ENCODE measurements at regions not wholly inside any gene's neighbourhood (a gene's known extent, or its start where the extent isn't known, plus 50 kb on each side); places are given as distances from the start of the nearest gene placed in this dataset.

GRCh38 chr10:128472196-128472595, 346.0 kb upstream of the MKI67 start:
- TF ChIP-seq JUND (IDR thresholded peaks at IDR 0.05) (no peak), TCF12 (IDR thresholded peaks at IDR 0.05) (no peak), TAF1 (IDR thresholded peaks at IDR 0.05; ENCODE audit: borderline replicate concordance, low read depth, low read length) (no peak), CTCF (IDR thresholded peaks at IDR 0.05) (no peak), POLR2AphosphoS5 (IDR thresholded peaks at IDR 0.05; ENCODE audit: low read depth, low read length) (no peak), EZH2phosphoT487 (IDR thresholded peaks at IDR 0.05; ENCODE audit: borderline replicate concordance, low read depth) (no peak)
